ENCODE measurements at regions not wholly inside any gene's neighbourhood (a gene's known extent, or its start where the extent isn't known, plus 50 kb on each side); places are given as distances from the start of the nearest gene placed in this dataset.
"Not testable (repeated sequence)": the region's sequence is repeated elsewhere in the genome, so short reads cannot be mapped to it uniquely, and the experiment has no call there.

- Mint-ChIP-seq H3K36me3 (peaks cover 1% of the 10 kb centered on the region), H3K27ac (no peak overlapping the region), H3K4me3 (no peak overlapping the region), H3K9me3 (peaks cover 4% of the 10 kb centered on the region), H3K4me1 (no peaks in the 10 kb centered on the region), H3K27me3 (peaks cover 19% of the 10 kb centered on the region)
- CTCF ChIA-PET = interaction anchor here (0.6 kb wide), 1 partner anchor 76 kb away, joined by 3 read pairs; no protein-coding TSS in a partner anchor
- DNase-seq = no peak
Observed at GRCh38 chr16:88196471-88197400, 186.0 kb upstream of the ZNF469 start.

DNA sequence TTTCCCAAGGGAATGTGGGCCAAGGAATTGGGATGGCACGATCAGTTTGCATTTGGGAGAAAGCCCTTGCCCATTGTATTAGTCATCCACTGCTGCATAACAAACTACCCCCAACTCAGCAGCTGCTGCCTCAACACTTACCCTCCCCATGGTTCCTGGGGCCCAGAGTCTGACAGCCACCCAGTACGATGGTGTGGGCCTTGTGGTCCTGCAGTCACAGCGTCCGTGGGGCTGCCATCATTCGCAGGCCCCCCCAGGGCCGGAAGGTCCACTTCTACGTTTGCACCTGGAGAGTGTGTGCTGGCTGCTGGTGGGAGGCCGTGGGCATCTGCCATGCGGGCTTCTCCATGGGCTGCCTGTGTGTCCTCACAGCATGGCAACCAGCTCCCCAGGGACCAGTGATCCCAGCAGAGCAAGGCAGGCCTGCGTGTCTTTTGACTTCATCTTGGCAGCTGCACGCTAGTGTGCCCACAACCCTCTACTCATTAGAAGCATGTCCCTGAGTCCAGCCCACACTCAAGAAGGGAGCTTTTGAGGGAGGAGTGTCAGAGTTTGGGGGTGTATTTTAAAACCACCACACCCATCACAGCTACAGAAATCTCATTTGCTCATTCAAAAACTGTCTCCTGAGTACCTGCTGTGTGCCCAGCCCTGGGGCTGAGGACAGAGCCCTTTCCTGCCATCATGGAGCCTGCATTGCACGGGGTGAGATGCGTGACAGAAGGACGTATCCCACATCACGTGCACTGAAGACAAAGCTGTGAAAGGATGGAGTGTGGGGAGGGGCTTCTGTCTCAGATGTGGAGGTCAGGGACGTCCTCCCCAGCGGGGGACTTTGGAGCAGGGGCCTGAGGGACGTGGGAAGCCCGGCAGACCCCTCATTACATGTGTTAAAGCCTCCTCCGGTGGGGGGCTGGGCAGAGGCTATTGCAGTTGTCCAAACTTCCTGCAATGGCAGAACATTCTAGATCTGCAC is 185.0 kb upstream of the ZNF469 start:
- no peaks in the 10 kb centered on the region for H3K4me1 Mint-ChIP-seq
- DNase-seq = no peak
- H3K9me3 Mint-ChIP-seq = peaks cover under 1% of the 10 kb centered on the region
- H3K27ac Mint-ChIP-seq = no peak overlapping the region
- H3K27me3 Mint-ChIP-seq = peaks cover 19% of the 10 kb centered on the region
- CTCF ChIA-PET = interaction anchor here (0.6 kb wide), 1 partner anchor 77 kb away, joined by 3 read pairs; no protein-coding TSS in a partner anchor
- H3K4me3 Mint-ChIP-seq = no peak overlapping the region
- no peaks in the 10 kb centered on the region for H3K36me3 Mint-ChIP-seq

DNA sequence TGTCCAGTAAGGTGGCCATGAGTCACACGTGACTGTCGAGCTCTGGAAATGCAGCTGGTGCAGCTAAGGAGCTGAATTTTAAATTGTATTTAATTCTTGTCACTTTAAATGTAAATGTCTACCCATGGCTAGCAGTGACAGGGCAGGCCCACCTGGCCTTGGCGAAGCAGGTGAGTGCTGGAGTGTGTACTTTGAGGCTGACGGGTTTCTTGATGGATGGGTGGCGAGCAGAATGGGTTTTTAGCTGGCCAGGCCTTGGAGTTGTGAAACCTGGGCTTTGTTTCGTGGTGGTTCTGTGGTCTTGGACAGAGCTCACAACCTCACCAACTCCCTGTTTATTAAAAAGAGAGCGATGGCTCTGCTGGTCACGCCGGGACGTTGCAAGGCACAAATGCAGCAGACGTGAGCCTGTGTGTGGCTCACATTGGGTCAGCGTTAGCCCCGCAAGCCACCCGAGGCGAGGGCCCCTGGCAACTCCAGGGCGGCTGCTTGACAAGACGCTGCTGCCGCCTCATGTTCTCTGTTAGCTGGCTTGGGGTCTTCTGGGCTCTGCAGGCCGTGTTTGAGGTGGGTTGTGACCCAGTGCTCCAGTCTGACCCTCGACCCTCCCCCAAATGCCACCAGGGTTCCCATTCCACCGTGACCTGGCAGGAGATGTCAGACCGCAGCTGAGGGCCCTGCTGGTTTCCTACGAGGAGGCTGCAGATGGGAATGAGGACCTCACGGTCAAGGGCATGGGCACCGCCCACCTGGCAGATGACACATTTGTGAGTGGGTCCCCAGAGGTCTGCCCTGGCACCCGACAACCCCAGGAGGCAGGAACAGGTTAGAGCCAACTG is 184.1 kb upstream of the ZNF469 start:
- H3K9me3 Mint-ChIP-seq, CTCF ChIA-PET, DNase-seq, H3K4me3 Mint-ChIP-seq, H3K36me3 Mint-ChIP-seq, H3K27ac Mint-ChIP-seq, H3K4me1 Mint-ChIP-seq: not testable (repeated sequence)
- H3K27me3 Mint-ChIP-seq = peaks cover 19% of the 10 kb centered on the region

GRCh38 chr16:88199296-88200153 is 183.2 kb upstream of the ZNF469 start:
- H3K4me3 Mint-ChIP-seq, H3K27ac Mint-ChIP-seq, H3K9me3 Mint-ChIP-seq, H3K36me3 Mint-ChIP-seq, CTCF ChIA-PET, H3K4me1 Mint-ChIP-seq, DNase-seq: not testable (repeated sequence)
- H3K27me3 Mint-ChIP-seq = peaks cover 12% of the 10 kb centered on the region

DNA sequence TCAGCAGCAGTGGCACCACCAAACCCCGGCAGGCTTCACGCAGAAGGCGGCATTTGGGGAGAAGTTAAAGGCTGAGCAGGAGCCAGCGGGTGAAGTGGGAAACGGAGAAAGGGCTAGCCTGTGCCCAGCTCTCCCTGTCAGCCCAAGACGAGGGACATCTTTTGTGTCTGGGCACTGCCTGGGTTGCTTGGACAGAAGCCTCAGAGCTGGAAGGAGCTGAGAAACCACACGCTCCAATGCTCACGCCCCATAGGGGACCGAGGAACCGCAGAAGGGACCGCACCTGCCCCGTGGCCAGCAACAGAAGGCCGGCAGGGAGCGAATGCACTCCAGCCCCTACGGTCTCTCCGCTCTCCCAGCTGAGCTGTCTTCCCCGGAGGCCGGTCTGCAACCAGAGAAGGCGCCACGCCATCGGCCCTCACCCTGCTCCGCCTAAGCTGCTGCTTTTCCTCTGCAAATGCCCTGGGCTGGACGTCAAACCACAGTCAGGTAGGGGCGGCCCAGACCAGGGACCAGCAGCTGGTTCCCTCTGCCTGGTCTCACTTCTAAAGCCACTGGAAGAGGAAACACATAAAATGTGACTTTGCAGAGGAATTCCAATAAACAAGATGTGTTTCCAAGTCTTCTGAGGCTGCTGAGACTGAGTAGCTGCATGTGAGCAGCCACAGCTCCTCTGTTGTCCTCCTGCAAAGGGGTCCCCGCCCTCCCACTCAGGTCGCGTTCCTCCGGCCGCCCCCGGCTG is 182.4 kb upstream of the ZNF469 start:
- H3K27me3 Mint-ChIP-seq, H3K36me3 Mint-ChIP-seq, CTCF ChIA-PET, H3K4me1 Mint-ChIP-seq, H3K9me3 Mint-ChIP-seq, H3K4me3 Mint-ChIP-seq, H3K27ac Mint-ChIP-seq, DNase-seq: not testable (repeated sequence)

GRCh38 chr16:88200896-88201185 is 181.9 kb upstream of the ZNF469 start:
- Mint-ChIP-seq H3K27ac (no peak overlapping the region), H3K4me3 (no peak overlapping the region)
- CTCF ChIA-PET = no interaction called here

GRCh38 chr16:88201611-88202010 is 181.1 kb upstream of the ZNF469 start:
- H3K27me3 Mint-ChIP-seq, H3K9me3 Mint-ChIP-seq, CTCF ChIA-PET, H3K36me3 Mint-ChIP-seq, H3K4me1 Mint-ChIP-seq, H3K27ac Mint-ChIP-seq, H3K4me3 Mint-ChIP-seq, DNase-seq: not testable (repeated sequence)

More at GRCh38 chr16:88200896-88201185, 181.9 kb upstream of the ZNF469 start:
- H3K4me1 Mint-ChIP-seq = no peaks in the 10 kb centered on the region
- DNase-seq = no peak
- no peaks in the 10 kb centered on the region for H3K9me3 Mint-ChIP-seq
- no peaks in the 10 kb centered on the region for H3K36me3 Mint-ChIP-seq
- H3K27me3 Mint-ChIP-seq = peaks cover 3% of the 10 kb centered on the region

DNA sequence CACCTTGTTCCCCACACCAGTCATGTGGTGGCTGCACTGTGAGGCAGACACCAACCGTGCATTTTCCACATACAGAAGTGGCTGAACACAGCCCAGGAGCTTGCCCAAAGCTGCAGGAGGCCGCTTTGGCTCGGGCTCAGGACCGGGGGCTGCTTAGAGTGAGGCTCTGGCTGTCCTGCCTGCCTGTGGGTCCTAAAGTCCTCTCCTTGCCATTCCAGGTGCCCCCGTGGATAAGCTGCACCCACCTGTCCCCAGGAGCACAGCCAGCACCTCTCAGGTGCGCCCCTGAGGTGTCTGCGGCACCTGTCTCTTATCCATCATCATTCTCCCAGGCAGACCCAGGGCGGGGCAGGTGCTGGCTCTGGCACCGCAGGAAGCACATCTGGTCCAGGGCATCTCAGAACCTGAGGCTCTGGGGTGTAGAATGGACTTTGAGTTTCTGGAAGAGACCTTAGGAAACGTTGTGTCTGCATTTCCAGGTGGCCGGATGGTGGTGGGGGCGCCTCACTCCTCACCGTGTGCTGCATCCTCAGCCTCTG is 180.5 kb upstream of the ZNF469 start:
- H3K27ac Mint-ChIP-seq = no peak overlapping the region
- H3K4me3 Mint-ChIP-seq = no peak overlapping the region

DNA sequence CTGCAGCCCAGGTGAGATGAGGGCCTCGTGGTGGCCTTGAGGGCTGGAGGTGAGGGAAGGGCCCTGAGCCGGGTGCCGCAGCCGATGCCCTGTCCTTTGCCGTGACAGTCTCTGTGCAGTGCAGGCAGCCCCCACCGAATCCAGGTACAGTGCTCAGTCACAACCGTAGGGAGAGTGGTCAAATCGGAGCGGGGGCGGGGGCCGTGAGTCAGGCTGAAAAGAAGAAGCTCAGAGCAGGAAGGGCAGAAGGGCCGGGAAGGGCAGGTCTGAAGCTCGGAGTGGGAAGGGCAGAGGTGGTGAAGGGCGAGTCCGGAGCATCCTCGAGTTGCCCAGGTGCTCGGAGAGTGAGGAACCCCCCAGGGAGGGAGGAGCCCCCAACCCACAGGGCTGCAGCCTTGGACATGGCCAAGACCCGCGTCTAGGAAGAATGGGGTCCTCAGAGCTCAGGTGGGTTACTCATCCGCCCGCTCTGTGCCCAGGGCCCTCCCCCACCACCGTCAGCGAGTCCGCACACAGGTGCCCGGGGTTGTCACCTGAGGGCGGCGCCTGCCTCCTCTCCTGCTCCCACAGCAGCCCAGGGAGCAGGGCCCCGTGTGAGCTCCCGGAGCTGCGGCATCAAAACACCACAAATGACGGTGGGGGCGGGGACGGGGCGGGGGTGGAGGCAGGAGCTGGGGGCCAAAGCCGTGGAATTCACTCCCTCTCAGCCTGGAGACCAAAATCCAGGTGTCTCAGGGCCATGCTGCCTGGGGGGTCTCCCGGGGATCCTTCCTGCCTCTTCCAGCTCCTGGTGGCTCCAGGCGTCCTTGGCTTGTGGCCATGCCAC is 179.7 kb upstream of the ZNF469 start:
- H3K4me3 Mint-ChIP-seq, H3K27ac Mint-ChIP-seq, H3K36me3 Mint-ChIP-seq, H3K27me3 Mint-ChIP-seq, DNase-seq, H3K9me3 Mint-ChIP-seq, H3K4me1 Mint-ChIP-seq, CTCF ChIA-PET: not testable (repeated sequence)

More for the DNA sequence above, 180.5 kb upstream of the ZNF469 start:
- no peak for DNase-seq
- CTCF ChIA-PET = no interaction called here
- Mint-ChIP-seq H3K27me3 (no peaks in the 10 kb centered on the region), H3K4me1 (no peaks in the 10 kb centered on the region), H3K9me3 (no peaks in the 10 kb centered on the region), H3K36me3 (no peaks in the 10 kb centered on the region)

DNA sequence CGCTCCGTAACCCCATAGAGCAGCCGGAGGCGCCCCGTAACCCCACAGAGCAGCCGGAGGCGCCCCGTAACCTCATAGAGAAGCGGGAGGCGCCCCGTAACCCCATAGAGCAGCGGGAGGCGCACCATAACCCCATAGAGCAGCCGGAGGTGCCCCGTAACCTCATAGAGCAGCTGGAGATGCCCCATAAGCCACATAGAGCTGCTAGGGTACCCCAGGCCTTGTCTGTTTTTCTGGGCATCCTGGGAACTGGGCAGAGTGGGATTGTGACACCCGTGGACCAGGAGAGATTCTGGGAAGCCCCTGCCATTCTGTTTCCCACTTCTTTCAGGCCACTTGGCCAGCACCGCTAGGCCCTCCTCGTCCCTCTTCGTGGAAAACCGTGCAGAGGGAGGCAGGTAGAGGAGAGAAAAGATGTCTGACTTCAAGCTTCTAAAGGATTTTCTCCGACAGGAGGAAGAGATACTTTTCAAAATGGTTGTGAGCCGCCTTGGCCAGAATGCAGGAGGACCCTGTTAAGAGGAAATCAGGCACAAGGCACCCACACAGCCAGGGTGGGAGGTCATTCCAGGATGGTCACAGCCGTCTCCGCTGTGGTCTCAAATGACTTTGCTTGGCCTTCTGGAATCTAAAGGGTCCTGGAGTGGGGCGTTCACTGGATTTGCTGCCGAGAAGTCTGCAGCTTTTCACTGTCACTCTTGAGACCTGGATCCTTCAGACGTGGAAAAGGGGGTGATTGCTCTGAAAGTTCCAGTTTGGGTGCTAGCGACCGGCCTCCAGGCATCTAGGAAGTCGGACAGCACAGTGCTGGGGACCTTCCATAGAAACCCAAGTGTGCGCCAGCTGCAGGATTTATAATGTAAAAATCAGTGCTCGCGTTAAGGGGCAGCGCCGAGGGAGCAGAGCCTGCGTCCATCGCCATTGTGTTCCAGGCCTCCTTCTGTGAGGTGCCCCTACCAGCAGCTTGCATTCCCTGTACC is 178.3 kb upstream of the ZNF469 start:
- H3K36me3 Mint-ChIP-seq, H3K9me3 Mint-ChIP-seq, DNase-seq, H3K4me1 Mint-ChIP-seq, H3K4me3 Mint-ChIP-seq, CTCF ChIA-PET, H3K27ac Mint-ChIP-seq, H3K27me3 Mint-ChIP-seq: not testable (repeated sequence)

DNA sequence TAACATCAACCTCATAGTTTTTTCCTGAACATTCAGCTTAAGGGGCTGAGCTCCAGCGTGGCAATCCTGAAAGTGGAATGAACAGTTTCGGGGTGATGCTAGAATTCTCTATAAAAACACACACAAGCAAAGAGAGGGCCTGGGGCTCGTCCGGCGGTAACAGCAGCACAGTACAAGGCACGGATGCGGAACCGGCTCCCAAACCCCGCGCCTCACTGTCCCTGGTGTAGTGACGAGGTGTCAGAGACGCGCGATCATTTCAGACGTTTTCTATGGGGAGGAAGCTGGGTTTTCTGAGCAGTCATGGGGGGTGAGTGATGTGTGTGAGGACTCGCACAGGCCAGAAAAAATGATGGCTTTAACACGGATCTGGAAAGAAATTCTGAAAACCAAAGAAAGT is 177.3 kb upstream of the ZNF469 start:
- H3K36me3 Mint-ChIP-seq, H3K9me3 Mint-ChIP-seq, H3K27ac Mint-ChIP-seq, CTCF ChIA-PET, H3K4me3 Mint-ChIP-seq, H3K27me3 Mint-ChIP-seq, H3K4me1 Mint-ChIP-seq, DNase-seq: not testable (repeated sequence)

All from activated naive CD4-positive, alpha-beta T cell treated with anti-CD3 and anti-CD28 coated beads, Interleukin-2, amount 10 ng/mL, durations not matched to agents 7 days and 5 days (primary cell).